ENCODE measurements at regions not wholly inside any gene's neighbourhood (a gene's known extent, or its start where the extent isn't known, plus 50 kb on each side); places are given as distances from the start of the nearest gene placed in this dataset.

- H3K27me3 ChIP-seq (ENCODE audit: control insufficient read depth in 5 of 5, insufficient read depth in 4 of 5, low read length in 5 of 5) = no peaks in the 10 kb centered on the region
- no peaks in the 10 kb centered on the region for H3K36me3 ChIP-seq (ENCODE audit: control insufficient read depth in 5 of 5, insufficient read depth in 5 of 5, low read length in 5 of 5)
- no peak overlapping the region for H3K27ac ChIP-seq (ENCODE audit: low read depth, low read length)
- no peak overlapping the region for H3K9ac ChIP-seq (ENCODE audit: low read length in 5 of 5)
- H3K9me3 ChIP-seq (ENCODE audit: control insufficient read depth in 5 of 5, low read length in 5 of 5) = peaks cover 0 to 2% (median 0%) of the 10 kb centered on the region in 5 donors
- no peak overlapping the region for H3K4me3 ChIP-seq (ENCODE audit: low read depth in 1 of 5, low read length in 5 of 5)
- no peaks in the 10 kb centered on the region for H3K4me1 ChIP-seq (ENCODE audit: control insufficient read depth in 5 of 5, insufficient read depth in 5 of 5, low read length in 5 of 5)
These were observed 418.2 kb downstream of the FLRT2 start for GRCh38 chr14:85948153-85948552.

- no peak overlapping the region for H3K9ac ChIP-seq (ENCODE audit: low read length in 5 of 5)
- no peaks in the 10 kb centered on the region for H3K36me3 ChIP-seq (ENCODE audit: control insufficient read depth in 5 of 5, insufficient read depth in 5 of 5, low read length in 5 of 5)
- H3K27ac ChIP-seq (ENCODE audit: low read depth, low read length) = no peak overlapping the region
- no peaks in the 10 kb centered on the region for H3K4me1 ChIP-seq (ENCODE audit: control insufficient read depth in 5 of 5, insufficient read depth in 5 of 5, low read length in 5 of 5)
- no peaks in the 10 kb centered on the region for H3K27me3 ChIP-seq (ENCODE audit: control insufficient read depth in 5 of 5, insufficient read depth in 4 of 5, low read length in 5 of 5)
- H3K9me3 ChIP-seq (ENCODE audit: control insufficient read depth in 5 of 5, low read length in 5 of 5) = peaks cover 0 to 2% (median 0%) of the 10 kb centered on the region in 5 donors
- no peak overlapping the region for H3K4me3 ChIP-seq (ENCODE audit: low read depth in 1 of 5, low read length in 5 of 5)
These were observed 417.7 kb downstream of the FLRT2 start for GRCh38 chr14:85947461-85948139.

- Histone ChIP-seq H3K27ac (ENCODE audit: low read depth, low read length) (no peak overlapping the region), H3K9ac (ENCODE audit: low read length in 5 of 5) (no peak overlapping the region), H3K4me3 (ENCODE audit: low read depth in 1 of 5, low read length in 5 of 5) (no peak overlapping the region), H3K4me1 (ENCODE audit: control insufficient read depth in 5 of 5, insufficient read depth in 5 of 5, low read length in 5 of 5) (no peaks in the 10 kb centered on the region), H3K36me3 (ENCODE audit: control insufficient read depth in 5 of 5, insufficient read depth in 5 of 5, low read length in 5 of 5) (no peaks in the 10 kb centered on the region), H3K9me3 (ENCODE audit: control insufficient read depth in 5 of 5, low read length in 5 of 5) (peaks cover 2 to 8% (median 3%) of the 10 kb centered on the region in 5 donors), H3K27me3 (ENCODE audit: control insufficient read depth in 5 of 5, insufficient read depth in 4 of 5, low read length in 5 of 5) (no peaks in the 10 kb centered on the region)
These were observed 413.2 kb downstream of the FLRT2 start for GRCh38 chr14:85943192-85943591.

GRCh38 chr14:85934886-85935254 lies 404.9 kb downstream of the FLRT2 start:
- H3K9me3 ChIP-seq (ENCODE audit: control insufficient read depth in 5 of 5, low read length in 5 of 5) = peaks cover 3 to 12% (median 10%) of the 10 kb centered on the region in 5 donors
- H3K4me3 ChIP-seq (ENCODE audit: low read depth in 1 of 5, low read length in 5 of 5) = peak overlapping the region; percentile 56 to 75 (median 66)
- peak overlapping the region in 2 of 5 donors; percentile 35 to 61 for H3K9ac ChIP-seq (ENCODE audit: low read length in 5 of 5)
- H3K27me3 ChIP-seq (ENCODE audit: control insufficient read depth in 5 of 5, insufficient read depth in 4 of 5, low read length in 5 of 5) = no peaks in the 10 kb centered on the region
- peak overlapping the region; percentile 24 for H3K27ac ChIP-seq (ENCODE audit: low read depth, low read length)
- H3K4me1 ChIP-seq (ENCODE audit: control insufficient read depth in 5 of 5, insufficient read depth in 5 of 5, low read length in 5 of 5) = no peaks in the 10 kb centered on the region
- H3K36me3 ChIP-seq (ENCODE audit: control insufficient read depth in 5 of 5, insufficient read depth in 5 of 5, low read length in 5 of 5) = no peaks in the 10 kb centered on the region

GRCh38 chr14:85934123-85934885 lies 404.4 kb downstream of the FLRT2 start:
- H3K4me1 ChIP-seq (ENCODE audit: control insufficient read depth in 5 of 5, insufficient read depth in 5 of 5, low read length in 5 of 5) = no peaks in the 10 kb centered on the region
- H3K27ac ChIP-seq (ENCODE audit: low read depth, low read length) = peak overlapping the region; percentile 24
- H3K4me3 ChIP-seq (ENCODE audit: low read depth in 1 of 5, low read length in 5 of 5) = peak overlapping the region; percentile 56 to 75 (median 66)
- no peaks in the 10 kb centered on the region for H3K36me3 ChIP-seq (ENCODE audit: control insufficient read depth in 5 of 5, insufficient read depth in 5 of 5, low read length in 5 of 5)
- peaks cover 3 to 12% (median 10%) of the 10 kb centered on the region in 5 donors for H3K9me3 ChIP-seq (ENCODE audit: control insufficient read depth in 5 of 5, low read length in 5 of 5)
- H3K27me3 ChIP-seq (ENCODE audit: control insufficient read depth in 5 of 5, insufficient read depth in 4 of 5, low read length in 5 of 5) = no peaks in the 10 kb centered on the region
- H3K9ac ChIP-seq (ENCODE audit: low read length in 5 of 5) = peak overlapping the region in 2 of 5 donors; percentile 35 to 61

DNA sequence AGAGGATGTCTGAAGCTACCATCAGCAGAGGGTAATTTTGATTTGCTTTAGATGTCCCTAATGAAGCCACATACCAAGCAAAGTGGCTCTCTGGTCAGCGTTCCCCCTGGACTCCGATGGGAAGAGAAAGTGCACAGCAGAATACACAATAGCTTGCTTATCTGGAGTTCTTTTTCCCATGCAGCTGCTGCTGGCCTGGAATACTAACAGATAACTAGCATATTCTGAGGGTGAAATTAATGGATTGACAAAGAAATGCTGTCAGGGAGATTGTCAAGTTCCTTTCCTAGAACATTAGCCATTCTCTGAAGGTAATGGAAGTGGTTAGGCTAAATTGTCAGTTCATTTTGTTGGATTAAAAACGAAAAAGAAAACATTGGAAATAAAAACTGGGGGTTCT lies 391.3 kb downstream of the FLRT2 start:
- Histone ChIP-seq H3K4me1 (ENCODE audit: control insufficient read depth in 5 of 5, insufficient read depth in 5 of 5, low read length in 5 of 5) (no peaks in the 10 kb centered on the region), H3K9me3 (ENCODE audit: control insufficient read depth in 5 of 5, low read length in 5 of 5) (no peaks in the 10 kb centered on the region), H3K9ac (ENCODE audit: low read length in 5 of 5) (no peak overlapping the region), H3K27me3 (ENCODE audit: control insufficient read depth in 5 of 5, insufficient read depth in 4 of 5, low read length in 5 of 5) (no peaks in the 10 kb centered on the region), H3K4me3 (ENCODE audit: low read depth in 1 of 5, low read length in 5 of 5) (no peak overlapping the region), H3K27ac (ENCODE audit: low read depth, low read length) (no peak overlapping the region), H3K36me3 (ENCODE audit: control insufficient read depth in 5 of 5, insufficient read depth in 5 of 5, low read length in 5 of 5) (no peaks in the 10 kb centered on the region)

- Histone ChIP-seq H3K27me3 (ENCODE audit: control insufficient read depth in 5 of 5, insufficient read depth in 4 of 5, low read length in 5 of 5) (no peaks in the 10 kb centered on the region), H3K4me1 (ENCODE audit: control insufficient read depth in 5 of 5, insufficient read depth in 5 of 5, low read length in 5 of 5) (no peaks in the 10 kb centered on the region), H3K9ac (ENCODE audit: low read length in 5 of 5) (no peak overlapping the region), H3K9me3 (ENCODE audit: control insufficient read depth in 5 of 5, low read length in 5 of 5) (no peaks in the 10 kb centered on the region), H3K27ac (ENCODE audit: low read depth, low read length) (no peak overlapping the region), H3K4me3 (ENCODE audit: low read depth in 1 of 5, low read length in 5 of 5) (no peak overlapping the region), H3K36me3 (ENCODE audit: control insufficient read depth in 5 of 5, insufficient read depth in 5 of 5, low read length in 5 of 5) (no peaks in the 10 kb centered on the region)
These were observed 387.8 kb downstream of the FLRT2 start for GRCh38 chr14:85917716-85918115.

DNA sequence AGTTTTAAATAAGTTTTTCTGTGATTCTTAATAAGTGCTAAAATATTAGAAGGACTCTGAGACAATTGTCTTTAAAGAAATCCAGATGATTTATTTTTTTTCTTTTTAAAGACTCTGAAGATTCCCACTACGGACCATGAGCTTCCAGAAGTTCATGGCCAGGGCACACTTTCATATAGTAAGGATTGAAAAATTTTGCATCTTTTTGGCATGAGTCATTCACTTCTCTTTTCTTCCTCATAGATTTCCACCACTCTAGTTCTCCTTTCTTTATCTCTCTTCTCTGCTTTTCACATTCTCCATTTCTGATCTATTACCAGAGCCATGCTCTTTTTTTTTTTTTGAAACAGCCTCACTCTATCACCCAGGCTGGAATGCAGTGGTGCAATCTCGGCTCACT lies 385.8 kb downstream of the FLRT2 start:
- Histone ChIP-seq H3K4me3 (ENCODE audit: low read depth in 1 of 5, low read length in 5 of 5) (no peak overlapping the region), H3K27ac (ENCODE audit: low read depth, low read length) (no peak overlapping the region), H3K4me1 (ENCODE audit: control insufficient read depth in 5 of 5, insufficient read depth in 5 of 5, low read length in 5 of 5) (no peaks in the 10 kb centered on the region), H3K9ac (ENCODE audit: low read length in 5 of 5) (no peak overlapping the region), H3K36me3 (ENCODE audit: control insufficient read depth in 5 of 5, insufficient read depth in 5 of 5, low read length in 5 of 5) (no peaks in the 10 kb centered on the region), H3K27me3 (ENCODE audit: control insufficient read depth in 5 of 5, insufficient read depth in 4 of 5, low read length in 5 of 5) (no peaks in the 10 kb centered on the region), H3K9me3 (ENCODE audit: control insufficient read depth in 5 of 5, low read length in 5 of 5) (no peaks in the 10 kb centered on the region)

DNA sequence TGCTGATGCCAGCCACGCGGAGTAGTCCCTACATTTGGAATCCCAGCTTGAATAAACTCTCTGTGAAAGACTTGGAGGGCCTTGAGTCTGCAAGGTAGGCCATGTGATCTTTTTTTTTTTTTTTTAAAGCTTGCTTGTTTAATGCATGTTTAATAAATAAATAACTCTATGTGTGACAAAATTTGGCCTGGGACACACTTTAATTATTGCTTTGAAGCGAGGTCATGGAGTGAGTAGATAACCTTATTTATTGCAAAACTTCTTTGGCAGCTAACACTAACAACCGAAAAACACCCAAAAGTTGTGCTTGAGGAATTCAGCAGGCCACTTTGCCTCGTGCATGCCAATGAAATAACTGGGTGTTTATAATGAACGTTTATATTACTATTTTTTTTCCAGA lies 382.2 kb downstream of the FLRT2 start:
- Histone ChIP-seq H3K9ac (ENCODE audit: low read length in 5 of 5) (no peak overlapping the region), H3K4me3 (ENCODE audit: low read depth in 1 of 5, low read length in 5 of 5) (no peak overlapping the region), H3K27me3 (ENCODE audit: control insufficient read depth in 5 of 5, insufficient read depth in 4 of 5, low read length in 5 of 5) (no peaks in the 10 kb centered on the region), H3K9me3 (ENCODE audit: control insufficient read depth in 5 of 5, low read length in 5 of 5) (no peaks in the 10 kb centered on the region), H3K27ac (ENCODE audit: low read depth, low read length) (no peak overlapping the region), H3K4me1 (ENCODE audit: control insufficient read depth in 5 of 5, insufficient read depth in 5 of 5, low read length in 5 of 5) (no peaks in the 10 kb centered on the region), H3K36me3 (ENCODE audit: control insufficient read depth in 5 of 5, insufficient read depth in 5 of 5, low read length in 5 of 5) (no peaks in the 10 kb centered on the region)

- Histone ChIP-seq H3K27me3 (ENCODE audit: control insufficient read depth in 5 of 5, insufficient read depth in 4 of 5, low read length in 5 of 5) (no peaks in the 10 kb centered on the region), H3K9ac (ENCODE audit: low read length in 5 of 5) (no peak overlapping the region), H3K4me3 (ENCODE audit: low read depth in 1 of 5, low read length in 5 of 5) (no peak overlapping the region)
These were observed 381.1 kb downstream of the FLRT2 start for GRCh38 chr14:85911044-85911443.

More at GRCh38 chr14:85911044-85911443, 381.1 kb downstream of the FLRT2 start:
- Histone ChIP-seq H3K4me1 (ENCODE audit: control insufficient read depth in 5 of 5, insufficient read depth in 5 of 5, low read length in 5 of 5) (no peaks in the 10 kb centered on the region), H3K36me3 (ENCODE audit: control insufficient read depth in 5 of 5, insufficient read depth in 5 of 5, low read length in 5 of 5) (no peaks in the 10 kb centered on the region), H3K27ac (ENCODE audit: low read depth, low read length) (no peak overlapping the region), H3K9me3 (ENCODE audit: control insufficient read depth in 5 of 5, low read length in 5 of 5) (no peaks in the 10 kb centered on the region)
